Inferior parietal cortex (tissue), 1 donor: ENCODE measurements at regions not wholly inside any gene's neighbourhood (a gene's known extent, or its start where the extent isn't known, plus 50 kb on each side); places are given as distances from the start of the nearest gene placed in this dataset.
"Not testable (repeated sequence)": the region's sequence is repeated elsewhere in the genome, so short reads cannot be mapped to it uniquely, and the experiment has no call there.

ENCODE experiments used
- DNase-seq: peaks from one replicate; pipeline ENCODE4 v3.0.0-alpha.2; 2016; ENCODE audit errors: extremely low spot score

DNA sequence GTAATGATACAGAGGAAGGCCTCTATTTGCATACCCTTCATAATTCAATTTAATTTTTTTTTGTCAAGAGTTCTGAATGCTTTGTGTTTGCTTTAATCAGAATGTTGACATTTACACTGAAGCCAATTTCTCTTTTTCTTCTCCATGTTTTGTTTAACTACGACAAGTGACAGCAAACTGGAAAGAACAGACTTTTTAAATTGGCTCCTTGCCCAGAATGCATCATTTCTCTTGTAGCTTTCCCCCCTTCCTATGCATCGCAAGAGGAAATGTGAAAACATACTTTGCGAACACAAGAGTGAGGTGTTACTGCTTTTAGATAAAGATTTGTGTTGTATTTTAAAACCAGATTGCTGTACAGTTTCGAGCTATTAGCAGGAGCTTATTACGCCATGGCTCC, 955.2 kb upstream of the CELF4 start:
- no peak for DNase-seq

DNA sequence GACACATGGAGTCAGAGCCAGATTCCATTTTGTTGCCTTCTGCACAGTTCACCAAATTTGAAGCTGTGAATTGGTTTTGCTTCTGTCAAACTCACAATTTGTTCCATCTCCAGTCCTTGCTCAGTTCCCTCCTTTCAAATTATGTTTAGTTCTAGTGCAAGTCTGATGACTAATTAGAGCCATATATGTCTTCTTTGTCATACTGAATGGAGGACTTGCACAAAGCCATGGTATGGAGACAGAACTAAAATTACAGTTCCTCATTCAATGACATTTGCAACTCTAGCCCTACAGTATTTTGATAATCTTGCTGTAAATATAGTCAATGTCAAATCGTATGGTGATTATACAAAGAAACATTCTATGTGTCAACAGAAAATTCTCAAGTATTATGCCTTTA, 936.9 kb upstream of the CELF4 start:
- DNase-seq = no peak

DNA sequence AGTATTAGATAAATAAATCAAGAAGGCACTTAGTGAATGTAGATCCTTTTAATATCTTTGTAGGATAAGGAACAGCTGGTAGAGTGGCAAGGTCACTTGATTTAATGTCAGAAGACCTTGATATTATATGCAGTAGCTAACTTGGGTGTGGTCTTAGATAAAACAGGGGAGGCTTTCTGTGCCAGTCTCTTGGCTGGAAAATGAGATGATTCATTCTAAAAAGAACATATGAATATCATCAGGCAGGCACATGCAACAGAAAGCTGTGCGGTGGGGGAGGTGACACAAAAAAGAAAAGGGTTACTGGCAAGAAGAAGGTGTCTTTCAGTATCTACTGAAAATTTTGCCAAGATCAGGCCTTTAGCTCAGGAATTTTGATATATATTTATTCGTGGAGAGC, 931.7 kb upstream of the CELF4 start:
- no peak for DNase-seq

DNA sequence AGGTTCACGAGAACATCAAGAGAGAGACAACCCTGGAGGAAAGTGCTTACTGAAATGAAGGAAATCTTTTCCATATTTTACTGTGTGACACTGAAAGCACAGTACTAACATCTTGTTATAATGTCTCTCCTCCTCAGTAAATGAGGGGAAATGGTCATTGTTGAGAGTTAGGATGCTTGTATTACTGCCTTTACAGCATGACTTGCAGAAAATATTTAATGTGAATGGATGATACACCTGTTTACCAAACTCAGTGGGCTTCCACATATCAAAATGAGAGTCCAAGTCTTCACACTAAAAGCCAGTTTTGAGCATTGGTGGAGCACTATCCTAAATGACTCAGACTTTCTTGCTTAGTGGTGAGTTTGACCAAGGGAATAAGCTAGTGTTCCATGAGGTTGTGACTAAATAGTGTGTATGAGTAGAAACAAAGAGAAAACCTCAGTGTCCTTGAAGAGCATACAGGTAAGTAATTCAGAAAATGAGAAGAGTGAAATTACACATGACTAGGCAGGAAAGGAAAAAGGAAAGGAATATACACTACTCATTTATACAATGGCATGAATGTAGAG, 930.7 kb upstream of the CELF4 start:
- DNase-seq = no peak

DNA sequence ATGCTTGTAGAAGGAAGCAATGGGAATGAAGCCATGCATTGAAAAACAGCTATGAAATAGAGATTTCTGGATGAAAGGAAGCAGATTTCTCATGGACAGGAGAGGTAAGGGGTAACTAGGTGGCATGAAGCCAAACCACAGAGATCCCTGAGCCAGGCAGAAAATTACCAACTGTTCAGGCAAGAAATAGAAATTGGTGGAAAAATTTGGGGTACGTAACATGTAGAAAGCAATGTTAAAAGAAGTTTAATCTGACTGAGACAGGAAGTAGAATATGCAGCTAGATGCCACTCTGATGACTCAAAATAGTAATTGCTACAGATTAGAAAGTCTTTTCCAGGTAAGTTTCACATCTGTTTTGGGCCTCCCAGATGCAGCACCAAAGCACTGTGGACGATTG, 928.5 kb upstream of the CELF4 start:
- DNase-seq = no peak

DNA sequence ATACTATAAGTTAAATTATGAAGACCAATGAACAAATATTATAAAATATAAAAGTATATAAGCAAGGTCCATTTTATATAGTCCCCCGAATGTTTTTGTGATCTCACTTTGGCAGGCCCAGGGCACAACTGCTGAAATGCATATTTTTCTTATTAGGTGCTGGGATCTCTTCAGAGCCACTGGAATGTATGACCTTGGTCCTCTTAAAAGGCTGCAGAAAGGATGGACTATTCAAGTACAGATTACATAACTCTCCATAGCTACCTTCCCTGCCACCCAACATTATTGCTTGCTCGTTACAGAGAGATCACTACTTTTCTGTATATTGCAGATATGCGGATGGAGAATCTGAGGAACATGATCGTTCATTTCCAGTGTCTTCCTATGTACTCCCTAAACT, 925.6 kb upstream of the CELF4 start:
- DNase-seq = no peak

DNA sequence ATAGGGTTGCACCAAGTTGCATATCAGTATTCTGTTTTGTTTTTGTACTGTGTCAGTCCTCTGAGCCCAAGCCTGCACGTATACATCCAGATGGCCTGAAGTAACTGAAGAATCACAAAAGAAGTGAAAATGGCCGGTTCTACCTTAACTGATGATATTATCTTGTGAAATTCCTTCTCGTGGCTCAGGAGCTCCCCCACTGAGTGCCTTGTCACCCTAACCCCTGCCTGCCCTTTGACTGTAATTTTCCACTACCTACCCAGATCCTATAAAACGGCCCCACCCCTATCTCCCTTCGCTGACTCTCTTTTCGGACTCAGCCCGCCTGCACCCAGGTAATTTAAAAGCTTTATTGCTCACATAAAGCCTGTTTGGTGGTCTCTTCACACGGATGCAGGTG, 924.1 kb upstream of the CELF4 start:
- not testable (repeated sequence) for DNase-seq

DNA sequence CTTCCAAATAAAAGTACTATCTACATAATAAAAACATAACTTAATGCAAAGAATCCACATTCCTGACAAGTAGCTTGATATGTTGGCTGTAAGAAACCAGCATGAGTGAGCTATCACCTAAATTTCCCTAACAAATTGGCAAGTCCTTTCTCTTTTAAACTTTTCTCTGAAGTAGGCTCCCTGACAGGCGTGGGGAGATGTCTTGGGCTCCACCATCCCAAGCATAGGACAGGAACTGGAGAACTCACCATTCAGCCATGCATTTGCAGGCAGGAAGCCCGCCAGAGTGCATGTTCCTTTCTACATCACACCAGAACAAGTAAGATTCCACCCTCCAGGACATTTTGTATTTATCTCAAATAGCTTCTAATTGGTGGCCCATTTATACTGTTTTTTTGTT, 921.9 kb upstream of the CELF4 start:
- DNase-seq = no peak

DNA sequence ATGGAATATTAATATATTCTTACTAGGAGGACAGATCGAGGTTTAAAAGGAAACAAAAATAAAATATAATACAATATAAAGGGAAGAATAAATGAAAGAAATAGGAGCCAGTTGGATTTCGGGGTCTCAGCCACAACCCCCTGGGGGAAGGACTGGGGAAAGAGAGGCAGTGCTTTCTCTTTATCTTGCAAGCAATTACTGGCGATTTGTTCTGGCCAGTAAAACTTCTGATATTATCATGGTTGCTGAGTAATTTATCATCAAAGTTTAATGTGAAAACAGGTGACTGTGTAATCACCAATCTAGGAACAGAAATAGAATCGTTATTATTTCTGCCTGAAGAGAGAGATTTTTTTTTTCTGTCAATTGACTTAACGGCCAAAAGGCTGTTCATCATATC, 917.7 kb upstream of the CELF4 start:
- no peak for DNase-seq

DNA sequence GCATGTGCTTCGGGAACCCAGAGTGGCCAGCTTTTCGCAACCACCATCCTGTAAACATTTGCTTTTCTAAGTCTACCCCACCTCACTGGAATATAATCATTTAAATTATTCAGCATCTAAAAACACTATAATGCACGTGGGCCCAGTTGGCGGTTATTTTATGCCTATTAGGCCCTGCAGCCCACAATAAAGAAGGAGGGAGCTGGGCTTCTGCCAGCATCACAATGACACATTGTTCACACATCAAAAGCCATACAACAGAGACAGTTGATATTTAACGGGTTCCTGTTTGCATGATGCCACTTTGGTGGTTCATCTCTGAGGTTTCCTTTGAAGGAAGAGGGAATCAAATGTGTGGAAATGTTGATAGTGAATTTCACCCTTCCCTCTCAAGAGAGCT, 916.0 kb upstream of the CELF4 start:
- DNase-seq = peak; percentile 43

DNA sequence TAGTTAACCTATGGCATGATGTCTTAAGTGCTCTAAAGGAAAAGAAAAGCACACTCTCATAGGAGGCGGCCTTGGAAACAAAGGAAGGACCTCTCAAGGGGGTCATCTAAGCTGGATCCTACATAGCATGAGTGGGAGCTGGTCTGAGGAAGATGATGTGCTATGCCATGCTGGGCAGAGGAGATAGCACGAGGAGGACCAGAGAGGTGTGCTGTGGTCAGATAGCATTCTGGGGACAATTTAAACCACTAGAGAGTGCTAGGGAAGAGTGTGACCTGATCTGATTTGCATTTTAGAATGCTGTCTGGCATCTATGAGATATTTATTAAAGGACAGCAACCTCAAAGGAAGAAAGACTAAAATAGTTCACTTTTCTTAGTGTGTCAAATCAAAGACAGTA, 910.1 kb upstream of the CELF4 start:
- DNase-seq = no peak

DNA sequence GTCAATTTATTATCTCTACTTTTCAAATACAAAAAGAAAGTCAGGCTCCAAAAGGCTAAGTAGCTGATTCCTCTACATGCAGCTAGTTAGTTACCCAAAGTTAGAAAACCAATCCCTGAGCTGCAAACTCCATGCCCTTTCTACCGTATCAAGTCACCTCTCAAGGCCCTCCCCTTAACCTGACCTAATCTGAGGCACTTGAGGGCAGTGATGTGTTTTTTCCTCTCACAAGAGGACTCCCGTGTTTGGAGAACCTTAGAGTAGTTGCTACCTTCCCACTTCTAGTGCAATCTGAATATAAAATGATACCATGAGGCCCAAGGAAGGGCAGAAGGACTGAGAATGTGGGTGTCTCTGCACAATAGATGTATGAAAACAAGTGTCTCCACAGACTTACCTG, 907.9 kb upstream of the CELF4 start:
- no peak for DNase-seq

DNA sequence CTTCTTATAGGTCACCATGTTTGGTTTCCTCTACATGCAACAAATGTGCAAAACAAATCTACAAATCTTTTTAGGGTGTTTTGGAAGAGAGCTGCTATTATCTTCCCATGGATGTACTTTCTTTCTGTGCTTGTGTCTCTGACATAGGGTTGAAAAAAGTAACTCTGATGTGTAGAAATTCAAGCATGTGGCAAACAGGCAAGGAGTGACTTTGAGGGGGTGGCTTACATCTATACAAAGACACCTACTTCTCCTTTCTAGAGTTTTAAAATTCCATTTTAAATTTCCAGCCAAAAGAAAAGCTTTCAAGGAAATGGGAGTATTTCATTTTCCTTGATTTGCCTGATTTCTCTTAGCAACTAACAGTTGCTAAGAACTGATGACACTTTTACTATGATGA, 904.8 kb upstream of the CELF4 start:
- no peak for DNase-seq

DNA sequence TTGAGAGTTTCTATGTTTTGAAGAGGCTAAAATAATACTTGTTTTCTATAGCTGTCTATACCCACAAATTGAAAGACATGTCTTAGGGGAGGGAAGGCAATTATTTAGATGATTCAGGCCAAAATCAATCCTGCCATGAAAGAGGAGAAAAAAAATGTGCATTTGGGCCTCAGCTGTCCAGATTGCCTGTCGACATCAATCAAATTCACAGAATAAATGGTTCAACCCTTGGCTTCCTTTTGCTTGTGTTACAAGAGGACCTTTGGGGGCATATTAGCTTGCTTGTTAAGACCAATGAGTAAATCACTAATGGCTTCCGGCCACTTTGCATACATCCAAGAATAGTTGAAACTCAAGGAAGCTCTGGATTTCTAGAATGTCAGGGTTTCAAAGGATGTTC, 900.8 kb upstream of the CELF4 start:
- DNase-seq = no peak

DNA sequence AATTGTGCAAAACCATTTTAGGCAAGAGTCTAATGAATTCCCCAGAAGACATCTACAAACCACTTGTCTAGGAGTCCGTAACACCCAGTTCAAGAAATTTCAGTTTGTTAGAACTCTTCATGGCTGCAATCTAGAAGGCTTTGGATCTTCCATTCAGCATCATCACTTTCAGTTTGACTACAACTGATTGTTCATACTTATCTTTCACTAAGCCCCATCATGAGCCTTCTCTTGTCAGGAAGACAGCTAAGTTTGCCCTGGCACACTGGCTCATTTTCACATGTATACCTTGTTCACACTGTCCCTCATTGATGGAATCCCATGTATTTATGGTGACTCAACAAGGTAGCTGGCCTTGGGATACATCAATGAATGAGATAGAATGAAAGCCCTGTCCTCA, 898.4 kb upstream of the CELF4 start:
- no peak for DNase-seq

DNA sequence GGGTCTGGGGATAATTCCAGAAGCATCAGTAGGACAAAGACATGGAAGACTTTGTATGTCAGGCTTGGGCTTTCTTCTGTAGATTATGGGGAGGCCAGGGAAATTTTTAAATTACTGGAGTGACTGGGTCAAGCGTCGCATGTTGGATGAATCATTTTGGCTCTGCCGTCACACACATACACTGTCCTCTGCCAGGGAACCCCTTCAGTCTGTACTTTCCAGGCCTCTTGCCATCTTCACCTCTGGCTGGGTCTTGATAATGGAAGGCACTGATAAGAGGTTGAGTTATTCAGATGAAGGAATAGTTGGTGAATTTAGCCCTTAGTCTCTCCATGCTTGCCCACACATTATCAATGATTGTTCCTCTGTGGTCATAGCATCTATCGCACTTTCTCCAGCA, 895.1 kb upstream of the CELF4 start:
- DNase-seq = no peak

DNA sequence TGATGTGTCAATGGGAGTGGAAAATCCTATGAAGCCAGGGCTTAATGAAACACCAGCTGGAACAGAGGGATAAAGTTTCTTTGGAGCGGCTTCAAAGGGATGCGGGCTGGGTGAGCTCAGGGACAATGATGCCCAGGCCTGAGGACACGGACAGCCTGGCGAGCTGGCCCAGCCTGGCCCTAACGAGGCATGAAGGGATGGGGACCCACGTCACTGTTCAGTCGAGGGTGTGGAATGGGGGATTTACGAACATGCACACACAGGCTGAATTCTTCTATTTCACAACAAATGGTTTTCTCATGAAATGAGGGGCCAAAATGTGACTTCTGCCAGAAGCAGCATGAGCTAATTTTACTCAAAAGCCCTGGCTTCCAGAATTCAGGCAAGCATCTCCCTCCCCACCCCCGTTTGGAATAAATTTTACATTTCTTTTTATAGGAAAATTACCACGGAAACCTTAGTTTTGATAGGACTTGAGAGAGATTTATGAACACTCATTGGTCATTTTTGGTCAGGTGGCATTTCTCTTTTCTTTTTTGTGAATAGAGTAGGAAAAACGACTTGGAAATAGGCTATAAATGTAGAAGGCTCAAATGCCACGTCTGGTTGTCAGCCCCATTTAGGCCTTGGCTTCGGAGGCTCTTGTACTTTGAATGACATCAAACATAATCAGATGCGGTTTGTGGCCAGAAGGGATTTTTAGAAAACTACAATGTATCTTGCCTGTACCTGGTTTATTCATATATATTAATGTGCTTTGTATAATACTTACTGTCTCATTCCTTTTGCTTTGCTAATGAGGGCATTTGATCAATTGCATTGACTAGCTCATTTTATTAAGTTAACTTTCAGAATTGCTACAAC, 893.8 kb upstream of the CELF4 start:
- DNase-seq = peak; percentile 19

DNA sequence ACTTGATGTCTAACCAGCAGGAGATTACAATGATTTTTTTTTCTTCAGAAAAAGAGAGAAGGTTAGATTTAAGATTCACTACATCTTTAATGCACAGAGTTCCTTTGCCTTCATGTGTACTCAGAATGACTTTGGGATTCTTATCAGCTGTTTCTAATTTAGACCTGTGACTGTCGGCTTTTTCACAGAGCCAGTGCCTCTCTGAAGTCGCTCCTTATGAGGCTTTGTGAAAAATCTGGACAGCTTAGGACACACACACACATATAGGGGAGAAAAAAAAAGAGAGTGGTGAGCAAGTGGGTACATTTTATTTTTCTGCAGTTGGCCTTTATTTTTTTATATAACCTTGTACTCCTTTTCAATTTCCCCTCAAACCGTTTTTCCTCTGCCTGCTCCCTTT, 893.1 kb upstream of the CELF4 start:
- peak; percentile 17 for DNase-seq

DNA sequence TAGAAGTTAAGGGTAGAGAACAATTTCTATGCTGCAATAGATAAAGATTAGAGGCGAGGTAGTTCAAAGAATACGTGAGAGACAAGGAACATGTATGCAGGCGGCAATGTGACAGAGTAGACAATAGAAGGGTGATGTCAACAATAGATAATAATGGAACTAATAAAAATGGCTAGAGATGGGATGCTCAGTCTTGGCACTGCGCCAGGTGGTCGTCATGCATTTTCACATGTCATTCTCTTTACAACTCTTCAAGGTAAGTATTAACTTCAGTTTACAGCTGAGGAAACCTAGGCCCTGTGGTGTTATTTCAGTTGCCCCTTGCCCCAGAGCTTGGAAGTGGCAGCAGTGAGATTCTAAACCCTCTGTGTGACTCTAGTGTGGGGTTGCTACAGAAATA, 890.7 kb upstream of the CELF4 start:
- no peak for DNase-seq

DNA sequence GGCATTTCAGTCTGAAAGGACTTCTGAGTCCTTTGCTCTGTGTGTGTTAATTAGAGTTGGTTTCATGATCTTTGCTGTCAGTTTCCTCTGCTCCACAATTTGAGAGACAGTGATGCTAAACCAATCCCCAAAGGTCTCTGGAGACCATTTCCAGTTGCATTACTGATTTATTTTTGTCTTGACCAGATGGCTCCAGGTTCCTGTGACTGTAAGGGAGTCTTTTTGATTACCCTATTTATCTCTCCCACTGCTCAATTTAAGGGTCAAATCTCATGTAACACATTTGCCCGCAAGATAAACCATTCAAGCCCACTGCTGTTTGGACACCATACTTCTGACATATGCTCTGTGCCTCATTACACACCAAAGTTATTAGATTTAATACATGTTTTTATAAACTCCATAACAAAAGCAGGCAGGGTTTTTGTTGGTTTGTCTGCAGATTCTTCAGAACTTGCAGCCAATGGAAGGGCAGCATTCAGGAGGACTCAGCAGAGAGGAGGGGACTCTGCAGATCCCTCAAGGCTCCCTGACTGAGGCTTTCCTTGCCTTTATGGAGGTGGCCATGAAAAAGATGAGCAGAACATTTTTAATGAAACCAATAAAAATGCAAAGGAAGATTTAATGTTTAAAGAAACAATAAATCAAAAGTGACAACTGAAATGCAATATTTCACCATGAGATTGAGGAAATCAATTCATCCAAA, 889.3 kb upstream of the CELF4 start:
- DNase-seq = no peak

DNA sequence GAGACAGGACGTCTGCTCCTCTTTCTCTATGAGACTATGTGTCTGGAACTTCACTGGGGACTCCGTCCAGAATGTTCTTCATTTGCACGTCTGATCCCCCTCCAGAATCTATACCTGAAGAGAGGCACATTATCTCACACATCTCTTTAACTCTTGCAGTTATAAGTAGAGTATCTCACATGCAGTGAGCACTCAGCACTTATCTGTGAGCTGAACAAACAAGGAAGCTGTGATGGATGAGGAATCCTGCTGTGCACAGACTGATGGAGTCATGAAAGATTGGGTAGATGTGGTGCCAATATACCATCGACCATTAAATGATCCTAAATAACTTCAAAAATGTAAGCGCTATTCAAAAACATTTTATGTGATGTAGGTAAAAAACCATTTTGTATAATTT, 888.3 kb upstream of the CELF4 start:
- DNase-seq = no peak

DNA sequence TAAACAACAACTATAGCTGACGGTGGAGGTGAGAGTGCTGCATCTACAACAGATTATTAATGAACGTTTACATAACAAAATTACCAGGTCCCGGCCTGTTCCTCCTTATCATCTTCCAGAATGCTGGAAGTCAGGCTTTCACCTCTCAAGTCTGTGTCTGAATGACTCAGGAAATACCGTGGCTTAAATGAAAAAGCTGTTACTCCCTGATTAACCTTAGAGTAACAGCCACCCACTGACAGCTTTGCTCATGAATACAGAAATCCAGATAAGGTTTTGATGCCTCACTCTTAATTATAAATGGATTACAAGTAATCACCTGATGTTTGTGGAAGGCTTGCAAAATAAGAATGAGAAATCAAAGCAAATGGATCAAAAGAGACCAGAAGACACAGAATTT, 885.3 kb upstream of the CELF4 start:
- DNase-seq = no peak

DNA sequence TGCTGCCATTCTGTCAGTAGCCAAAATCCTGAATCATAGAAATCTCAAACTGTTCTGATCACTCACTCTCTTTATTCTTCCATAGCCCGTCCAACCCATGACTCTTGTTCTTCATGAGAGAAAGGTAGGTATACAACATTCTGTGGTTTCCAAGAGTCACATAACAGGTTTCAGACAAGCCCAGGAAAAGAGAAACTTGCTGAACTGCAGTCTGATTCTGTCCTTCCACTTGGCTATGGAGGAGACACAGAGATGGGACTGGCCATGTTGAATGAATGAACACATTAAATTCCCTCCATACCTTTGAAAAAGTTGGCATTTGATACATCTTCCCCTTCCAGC, 880.2 kb upstream of the CELF4 start:
- no peak for DNase-seq
